ENCODE measurements at regions not wholly inside any gene's neighbourhood (a gene's known extent, or its start where the extent isn't known, plus 50 kb on each side); places are given as distances from the start of the nearest gene placed in this dataset.
"Not testable (repeated sequence)": the region's sequence is repeated elsewhere in the genome, so short reads cannot be mapped to it uniquely, and the experiment has no call there.

- no peak for DNase-seq
These were observed 179.0 kb upstream of the PFN2 start for GRCh38 chr3:150149651-150150051.

- no peak for DNase-seq
These were observed 177.5 kb upstream of the PFN2 start for GRCh38 chr3:150148227-150148626.

DNA sequence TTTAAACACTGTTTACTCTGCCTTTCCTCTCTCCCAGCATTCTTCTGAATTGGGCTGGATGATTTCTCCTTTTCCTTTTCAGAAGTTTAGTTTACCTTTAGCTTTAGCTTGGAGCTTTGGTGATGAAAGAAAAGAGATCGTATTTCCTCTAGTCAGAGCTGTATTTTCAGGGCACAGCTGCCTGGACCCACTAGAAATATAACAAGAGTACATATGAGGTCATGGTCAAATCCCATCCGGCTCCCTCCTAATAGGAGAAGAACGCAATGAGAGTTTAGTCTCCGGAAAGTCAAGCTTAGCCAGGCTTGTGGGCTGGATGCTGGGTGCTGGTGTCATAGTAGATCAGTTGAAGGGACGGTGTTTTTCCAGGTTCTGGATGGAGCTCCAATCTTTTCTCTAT is 177.1 kb upstream of the PFN2 start:
- DNase-seq: no peak

GRCh38 chr3:150146991-150147761 is 176.5 kb upstream of the PFN2 start:
- no peak for DNase-seq

GRCh38 chr3:150145659-150146058 is 175.0 kb upstream of the PFN2 start:
- DNase-seq: no peak

DNA sequence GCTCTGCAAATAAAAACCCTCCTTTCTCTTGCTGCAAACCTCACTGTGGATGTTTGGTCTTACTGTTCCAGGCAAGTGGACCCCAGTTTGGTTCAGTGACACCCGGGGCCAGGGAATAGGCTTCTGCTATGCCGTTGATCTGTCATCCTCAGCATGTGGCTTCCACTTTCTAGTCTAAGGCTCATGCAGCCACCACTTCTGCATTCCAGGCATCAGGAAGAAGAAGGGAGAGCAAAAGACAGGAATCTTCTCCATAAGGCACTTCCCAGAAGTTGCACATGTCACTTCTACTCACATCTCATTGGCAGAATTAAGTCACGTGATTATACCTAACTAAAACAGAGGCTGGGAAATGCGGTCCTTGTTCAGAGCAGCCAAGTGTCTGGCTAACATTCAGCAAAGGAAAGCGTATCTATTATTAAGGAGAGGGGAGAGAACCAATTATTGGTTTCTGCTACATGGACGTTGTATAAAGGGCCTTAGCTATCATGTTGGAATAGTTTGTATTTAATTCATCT is 173.6 kb upstream of the PFN2 start:
- no peak for DNase-seq

DNA sequence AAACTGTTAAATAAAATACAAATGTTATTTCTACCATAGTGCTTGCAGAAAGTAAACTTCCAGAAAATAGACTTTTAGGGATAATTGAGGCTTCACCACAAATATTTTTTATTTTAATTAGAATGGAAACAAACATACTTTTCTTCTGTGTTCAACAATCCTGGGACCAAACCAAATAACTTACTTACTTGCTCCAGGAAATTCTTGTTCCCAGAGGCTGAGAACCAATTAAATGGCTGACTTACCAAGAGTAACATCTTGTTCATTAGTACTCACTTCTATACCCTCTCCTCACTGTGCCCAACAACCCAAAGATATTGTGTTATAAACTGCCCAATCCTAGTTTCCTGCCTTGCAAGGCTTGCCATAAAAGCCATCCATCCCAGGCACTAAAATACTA is 172.2 kb upstream of the PFN2 start:
- DNase-seq: no peak

DNA sequence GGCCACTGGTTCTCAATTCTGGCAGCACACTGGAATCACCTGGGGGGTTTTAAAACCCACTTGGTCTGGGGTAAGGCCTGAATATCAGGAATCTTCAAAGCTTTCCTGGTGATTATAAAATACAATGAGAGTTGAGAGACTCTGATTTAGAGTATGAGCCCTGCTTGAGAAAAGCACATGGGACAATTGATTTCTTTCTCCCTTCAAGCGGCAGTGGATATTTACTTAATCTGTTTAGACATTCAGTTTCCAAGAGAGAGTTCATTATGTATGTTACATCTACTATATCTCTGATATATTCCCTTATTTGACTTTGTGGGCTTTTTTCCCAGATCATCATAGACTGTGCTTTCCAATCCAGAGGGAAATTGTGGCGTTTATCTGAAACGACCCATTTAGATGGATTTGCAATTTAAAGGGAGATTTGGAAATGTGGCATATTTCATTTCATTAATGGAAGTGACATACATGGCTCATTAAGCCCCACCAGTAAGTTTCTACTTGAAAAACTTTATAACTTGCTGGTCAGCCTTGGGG is 171.2 kb upstream of the PFN2 start:
- DNase-seq: no peak

DNA sequence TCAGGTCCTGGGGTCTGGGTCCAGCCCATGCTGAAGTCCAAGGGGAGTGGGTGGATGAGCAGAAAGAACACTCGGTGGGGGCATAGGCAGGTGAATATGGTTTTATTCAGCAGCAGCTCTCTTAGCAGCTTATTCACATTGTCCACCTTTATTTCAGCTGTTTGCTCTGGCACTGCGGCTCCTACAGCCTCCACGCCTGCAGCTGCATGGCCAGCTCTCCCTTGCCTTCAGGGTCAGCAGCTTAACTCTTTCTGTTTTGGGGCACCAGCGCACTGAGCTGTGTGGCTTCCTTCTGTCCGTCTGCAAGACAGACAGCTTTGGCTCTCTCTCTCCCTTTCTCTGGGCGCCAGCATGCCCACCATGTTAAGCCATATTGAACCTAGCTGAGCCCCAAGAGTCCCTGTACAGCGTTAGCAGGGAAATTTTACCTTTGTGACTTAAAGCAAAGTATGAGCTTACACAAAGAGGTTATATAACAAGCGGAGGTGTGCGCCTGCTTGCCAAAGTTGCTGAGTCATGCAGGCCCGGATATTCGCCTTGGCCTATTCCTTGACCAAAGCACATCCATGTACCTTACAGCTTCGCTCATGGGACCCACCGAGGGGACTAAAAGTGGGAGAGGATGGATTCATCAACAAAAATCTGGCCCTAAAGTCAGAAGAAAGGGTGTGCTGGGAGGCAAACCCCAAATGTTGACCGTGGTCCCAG is 170.1 kb upstream of the PFN2 start:
- no peak for DNase-seq

GRCh38 chr3:150138824-150139223 is 168.1 kb upstream of the PFN2 start:
- no peak for DNase-seq

GRCh38 chr3:150136242-150136641 is 165.5 kb upstream of the PFN2 start:
- no peak for DNase-seq

DNA sequence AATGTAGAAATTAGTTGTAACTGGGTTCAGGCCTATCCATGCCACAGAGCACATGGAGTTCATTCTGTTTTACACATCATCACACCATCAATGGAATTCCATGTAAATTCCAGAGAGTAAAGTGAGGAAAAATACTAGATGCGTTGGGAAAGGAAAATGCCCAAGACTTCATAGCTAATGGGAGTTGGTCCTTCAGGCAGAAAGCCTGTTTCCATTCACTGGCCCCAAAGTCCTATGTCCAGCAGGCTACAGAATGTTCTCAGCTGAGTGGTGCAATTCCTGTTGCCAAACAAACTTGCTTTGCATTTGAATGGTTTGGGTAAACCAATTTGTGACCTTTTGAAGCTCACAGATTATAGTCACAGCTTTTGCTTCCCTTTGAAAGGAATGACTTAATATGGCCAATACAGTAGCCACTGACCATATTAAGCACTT is 164.6 kb upstream of the PFN2 start:
- DNase-seq: no peak

- no peak for DNase-seq
These were observed 162.6 kb upstream of the PFN2 start for GRCh38 chr3:150133293-150133692.

DNA sequence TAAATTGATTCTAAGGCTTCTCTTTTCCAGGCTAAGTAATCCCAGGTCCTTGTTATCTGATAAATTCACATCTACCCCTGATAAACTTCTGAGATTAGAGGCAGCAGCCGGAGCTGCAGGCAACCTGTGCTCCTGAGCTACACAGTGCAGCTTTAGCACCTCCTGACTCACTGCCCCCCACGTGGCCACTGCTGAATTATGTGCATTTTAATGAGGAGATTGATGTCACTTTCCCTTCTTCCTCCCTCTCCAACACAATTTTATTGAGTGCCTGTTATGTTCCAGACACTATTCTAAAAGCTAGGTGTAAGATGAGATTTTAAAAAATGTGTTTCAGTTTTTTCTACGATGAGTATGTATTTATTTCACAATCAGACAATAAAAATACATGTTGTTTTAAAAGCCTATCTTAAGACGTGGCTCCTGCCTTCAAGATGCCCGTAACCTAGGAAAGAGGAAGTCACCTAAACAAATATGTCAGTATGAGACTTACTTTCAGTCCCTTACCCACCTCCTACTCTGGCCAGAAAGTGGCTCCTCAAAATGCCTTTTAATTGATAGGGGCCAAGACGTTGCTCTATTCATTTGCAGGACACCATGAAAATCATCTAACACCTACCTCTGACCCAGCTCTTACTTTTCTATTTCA is 161.5 kb upstream of the PFN2 start:
- DNase-seq: no peak

DNA sequence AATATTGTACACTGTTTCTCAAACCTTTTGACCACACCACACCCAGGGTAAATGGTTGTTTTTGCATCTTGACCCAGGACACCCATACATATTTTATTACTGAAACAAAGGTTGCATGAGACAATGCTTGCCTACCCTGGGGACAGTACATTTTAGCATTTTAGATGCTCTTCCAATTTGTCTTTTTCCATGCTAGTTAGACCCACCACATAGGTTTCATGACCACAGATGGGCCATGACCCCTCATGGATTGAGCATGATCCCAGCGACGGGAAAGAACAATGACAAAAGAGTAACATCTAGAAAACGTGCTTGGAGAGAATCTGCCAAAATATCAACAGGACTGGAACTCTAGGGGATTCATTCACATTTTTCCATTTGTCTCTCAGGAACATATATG is 161.0 kb upstream of the PFN2 start:
- DNase-seq: no peak

DNA sequence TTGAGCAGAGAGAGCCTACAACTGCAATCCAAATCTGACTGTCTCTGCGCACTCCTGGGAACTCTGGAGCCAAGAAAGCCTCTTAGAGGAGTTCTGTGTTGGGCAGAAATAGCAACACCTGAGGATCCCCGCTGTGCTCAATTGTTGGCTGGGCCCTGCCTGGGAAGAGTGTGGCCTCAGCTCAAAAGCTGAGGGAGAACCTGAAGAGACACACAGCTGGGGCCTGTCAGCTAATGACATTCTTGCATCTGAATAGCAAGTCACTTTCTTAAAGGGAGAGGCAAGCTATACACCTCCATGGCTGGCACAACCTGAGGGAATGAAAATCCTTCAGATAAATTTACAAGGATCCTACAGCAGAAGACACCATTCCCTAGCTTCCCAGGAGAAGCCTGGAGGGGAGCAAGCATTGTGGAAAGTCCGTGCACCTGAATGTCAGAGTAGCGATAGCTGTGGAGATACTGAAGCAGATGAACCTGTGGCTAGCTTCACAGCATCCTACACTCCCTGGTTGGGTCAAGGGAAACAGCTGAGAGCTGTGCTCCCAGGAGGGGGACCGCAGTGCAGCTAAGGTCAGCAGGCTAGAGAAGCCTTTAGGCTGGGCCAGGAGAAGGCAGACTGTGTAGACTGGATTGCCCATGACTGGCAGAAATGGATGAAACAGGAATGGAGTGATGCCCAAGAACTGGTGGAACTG is 159.9 kb upstream of the PFN2 start:
- DNase-seq: no peak

DNA sequence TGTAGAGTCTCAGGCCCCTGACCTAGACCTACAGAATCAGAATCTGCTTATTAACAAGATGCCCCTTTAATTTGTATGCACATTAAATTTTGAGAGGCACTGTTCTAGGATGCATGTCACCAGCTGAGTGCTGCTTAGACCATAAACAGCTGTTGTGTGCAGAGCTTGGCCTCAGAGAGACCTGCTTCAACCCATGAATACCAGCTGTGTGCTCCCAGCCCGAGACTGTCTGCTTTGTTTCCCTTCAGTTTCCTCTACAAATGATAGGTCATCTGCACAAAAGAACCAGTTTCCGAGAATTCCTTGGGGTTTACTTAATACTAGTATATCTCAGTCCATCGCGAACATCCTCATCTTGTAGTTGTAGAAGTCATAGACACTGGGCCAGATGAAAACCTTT is 158.5 kb upstream of the PFN2 start:
- DNase-seq: no peak

- DNase-seq: no peak
These were observed 157.4 kb upstream of the PFN2 start for GRCh38 chr3:150128126-150128525.

- no peak for DNase-seq
These were observed 156.4 kb upstream of the PFN2 start for GRCh38 chr3:150127011-150127490.

GRCh38 chr3:150124142-150124541 is 153.4 kb upstream of the PFN2 start:
- DNase-seq: no peak

GRCh38 chr3:150123249-150123648 is 152.6 kb upstream of the PFN2 start:
- DNase-seq: not testable (repeated sequence)

GRCh38 chr3:150118219-150118618 is 147.5 kb upstream of the PFN2 start:
- no peak for DNase-seq

GRCh38 chr3:150117076-150117475 is 146.4 kb upstream of the PFN2 start:
- DNase-seq: no peak

All from T-helper 1 cell (primary cell).